Body of pancreas (tissue), 4 donors: ENCODE measurements at regions not wholly inside any gene's neighbourhood (a gene's known extent, or its start where the extent isn't known, plus 50 kb on each side); places are given as distances from the start of the nearest gene placed in this dataset.
A peak's percentile ranks its signal among the peaks of the same experiment; 100 is the strongest.

Source experiments
- ATAC-seq: fragments of 150-250 bp; one replicate; pipeline ENCODE4 v1.9.1; 2016
- DNase-seq, 4 donors: peaks; one replicate each; pipeline ENCODE4 v3.0.0-alpha.2; 2019
- H3K27ac ChIP-seq, 4 donors: fragments of 200-600 bp; sonication (generic); 1 replicate in 3 of 4; 2 replicates in 1 of 4; pipeline versions ENCODE4 v1.5.1 to v1.6.1; 2016 to 2019; ENCODE audit warnings: mild to moderate bottlenecking in 1 of 4, mixed read lengths in 1 of 4, moderate library complexity in 1 of 4
- H3K27me3 ChIP-seq, 2 donors: fragments of 200-600 bp; sonication (generic); one replicate each; pipeline ENCODE4 v1.6.0; 2016; ENCODE audit warnings: mild to moderate bottlenecking in 1 of 2
- H3K36me3 ChIP-seq, 2 donors: fragments of 200-600 bp; sonication (generic); replicated peaks in 1 of 2; 2 replicates each; pipeline ENCODE4 v1.5.1; 2016; ENCODE audit warnings: low read depth in 2 of 2; ENCODE audit not compliant: insufficient read depth in 1 of 2
- H3K4me1 ChIP-seq: fragments of 200-600 bp; sonication (generic); one replicate; pipeline ENCODE4 v1.6.0; 2016
- H3K4me3 ChIP-seq, 2 donors: fragments of 200-600 bp; sonication (generic); 1 replicate in 1 of 2; 2 replicates in 1 of 2; pipeline ENCODE4 v1.5.1; 2016 to 2019
- H3K9me3 ChIP-seq, 3 donors: fragments of 200-600 bp; sonication (generic); 1 replicate in 2 of 3; 2 replicates in 1 of 3; pipeline ENCODE4 v1.5.1; 2016
- POLR2A ChIP-seq, 3 donors: fragments of 450-650 bp; IDR thresholded peaks; one replicate each; pipeline ENCODE4 v1.6.1; 2016; ENCODE audit warnings: antibody characterized with exemption in 3 of 3, mild to moderate bottlenecking in 2 of 3
- WGBS, 2 donors: methylation state at CpG; one replicate each; pipeline ENCODE4 v1.1.5; 2017; 5-methylcytosine and 5-hydroxymethylcytosine counted together
- intact Hi-C: fragments of 100-400 bp; cut with DNase I; formaldehyde crosslinking; loops from one replicate; pipeline ENCODE4 v1.15.1; 2023
- TF ChIP-seq, protein P1 (sequence below), 7 experiments: fragments of 450-650 bp in 4 of 7; fragments of 200-600 bp in 3 of 7; sonication (generic) in 3 of 7; IDR thresholded peaks; one replicate each; pipeline ENCODE4 v1.5.1; 2016 to 2019; ENCODE audit warnings: antibody characterized with exemption in 7 of 7

DNA sequence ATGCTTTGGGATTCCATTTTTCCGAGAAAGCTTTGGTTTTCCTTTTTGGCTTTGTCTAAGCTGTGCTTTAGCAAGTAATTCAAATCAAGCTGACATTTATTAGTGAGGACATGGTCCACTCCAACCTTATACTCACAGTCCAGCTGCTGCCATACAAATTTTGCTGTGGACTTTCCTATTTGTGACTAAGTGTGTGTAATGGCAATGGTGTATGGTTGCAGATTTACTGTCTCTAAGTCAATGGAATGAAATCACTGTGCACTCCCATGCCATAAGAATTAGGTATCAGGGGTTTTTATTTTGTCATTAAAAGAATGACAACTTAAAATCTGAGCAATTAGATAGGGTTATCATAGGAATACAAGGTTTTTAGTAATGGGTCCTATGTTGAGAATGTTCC lies 530.0 kb downstream of the CCDC171 start:
- 81 to 85% methylated on average over 1 of the region's 1 CpG for WGBS, 2 donors
- TF ChIP-seq, protein P1, sequence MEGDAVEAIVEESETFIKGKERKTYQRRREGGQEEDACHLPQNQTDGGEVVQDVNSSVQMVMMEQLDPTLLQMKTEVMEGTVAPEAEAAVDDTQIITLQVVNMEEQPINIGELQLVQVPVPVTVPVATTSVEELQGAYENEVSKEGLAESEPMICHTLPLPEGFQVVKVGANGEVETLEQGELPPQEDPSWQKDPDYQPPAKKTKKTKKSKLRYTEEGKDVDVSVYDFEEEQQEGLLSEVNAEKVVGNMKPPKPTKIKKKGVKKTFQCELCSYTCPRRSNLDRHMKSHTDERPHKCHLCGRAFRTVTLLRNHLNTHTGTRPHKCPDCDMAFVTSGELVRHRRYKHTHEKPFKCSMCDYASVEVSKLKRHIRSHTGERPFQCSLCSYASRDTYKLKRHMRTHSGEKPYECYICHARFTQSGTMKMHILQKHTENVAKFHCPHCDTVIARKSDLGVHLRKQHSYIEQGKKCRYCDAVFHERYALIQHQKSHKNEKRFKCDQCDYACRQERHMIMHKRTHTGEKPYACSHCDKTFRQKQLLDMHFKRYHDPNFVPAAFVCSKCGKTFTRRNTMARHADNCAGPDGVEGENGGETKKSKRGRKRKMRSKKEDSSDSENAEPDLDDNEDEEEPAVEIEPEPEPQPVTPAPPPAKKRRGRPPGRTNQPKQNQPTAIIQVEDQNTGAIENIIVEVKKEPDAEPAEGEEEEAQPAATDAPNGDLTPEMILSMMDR (IDR thresholded peaks at IDR 0.05), result no peak
- no peak for TF ChIP-seq POLR2A (IDR thresholded peaks at IDR 0.05)
- ATAC-seq, result no peak

DNA sequence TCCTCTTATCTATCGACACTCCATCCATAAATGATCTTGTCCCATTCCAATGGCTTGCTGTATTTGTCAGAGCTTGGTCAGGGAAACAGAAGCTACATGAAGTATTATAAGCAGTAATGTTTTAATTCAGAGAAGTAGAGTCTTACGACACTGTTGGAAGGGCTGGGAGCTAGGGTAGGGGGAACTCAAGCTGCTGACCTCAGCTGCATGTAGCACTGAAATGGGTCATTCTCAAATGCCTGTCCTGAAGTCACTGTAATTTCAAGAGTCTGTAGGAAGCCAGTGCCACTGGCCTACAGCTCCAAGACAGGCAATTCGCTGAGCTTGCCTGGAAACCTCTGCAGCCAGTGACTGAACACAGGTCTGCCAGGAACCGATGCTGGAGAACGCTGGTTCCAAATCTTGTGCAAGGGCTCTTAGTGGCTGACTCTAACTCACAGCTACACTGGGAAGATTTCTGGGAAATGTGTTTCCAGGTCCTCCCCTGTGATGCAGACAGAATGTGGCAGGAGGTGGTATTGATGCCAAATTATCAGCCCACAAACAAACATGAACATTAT lies 532.4 kb downstream of the CCDC171 start:
- intact Hi-C loops, result no loop called here

More for the DNA sequence above, 530.0 kb downstream of the CCDC171 start:
- no peak overlapping the region for H3K4me3 ChIP-seq
- intact Hi-C loops, result no loop called here
- no peak for DNase-seq
- H3K27ac ChIP-seq, result no peak overlapping the region
- no peaks in the 10 kb centered on the region for H3K36me3 ChIP-seq
- H3K9me3 ChIP-seq, result no peaks in the 10 kb centered on the region
- no peaks in the 10 kb centered on the region for H3K4me1 ChIP-seq
- no peaks in the 10 kb centered on the region for H3K27me3 ChIP-seq

DNA sequence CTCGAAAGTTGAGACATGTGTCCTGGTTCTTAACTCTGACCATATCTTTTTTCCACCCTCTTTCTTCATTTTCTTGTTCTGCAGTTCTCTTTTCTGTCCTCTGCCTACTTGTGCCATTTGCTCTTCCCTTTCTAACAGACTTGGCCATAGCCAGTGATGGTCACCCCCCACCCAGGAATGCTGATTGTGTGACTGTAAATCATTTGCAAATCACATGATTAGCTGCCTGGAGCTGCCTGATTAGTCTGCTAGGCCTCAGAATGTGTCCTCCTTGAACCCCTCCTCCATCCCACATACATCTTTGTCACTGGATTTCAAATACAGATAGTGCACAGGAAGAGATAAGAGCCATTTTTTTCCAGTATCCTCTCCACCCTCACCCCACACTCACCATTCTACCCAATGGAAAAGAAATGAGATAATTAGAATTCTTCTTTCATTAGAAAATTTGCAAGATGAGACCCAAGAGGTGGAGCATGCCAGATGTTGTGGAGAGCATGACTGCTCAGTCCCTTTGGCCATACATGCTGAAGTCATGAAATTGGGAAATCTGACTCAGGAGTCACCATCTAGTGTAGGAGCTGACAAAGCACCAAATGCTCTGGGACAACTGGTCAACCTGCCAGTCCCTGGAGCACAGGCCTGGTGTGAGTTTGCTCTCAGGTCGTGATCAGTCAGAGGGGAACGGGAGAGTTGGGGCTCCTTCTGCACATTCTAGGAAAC lies 538.2 kb downstream of the CCDC171 start:
- DNase-seq (no peak), ATAC-seq (no peak)
- H3K4me3 ChIP-seq, result no peak overlapping the region
- H3K36me3 ChIP-seq, result no peaks in the 10 kb centered on the region
- H3K9me3 ChIP-seq, result no peaks in the 10 kb centered on the region
- intact Hi-C loops, result no loop called here
- no peaks in the 10 kb centered on the region for H3K27me3 ChIP-seq
- 68 to 88% methylated on average over 3 of the region's 3 CpGs for WGBS, 2 donors
- no peaks in the 10 kb centered on the region for H3K4me1 ChIP-seq
- no peak overlapping the region for H3K27ac ChIP-seq
- no peak for TF ChIP-seq POLR2A (IDR thresholded peaks at IDR 0.05)
- TF ChIP-seq, protein P1 (IDR thresholded peaks at IDR 0.05), result no peak

More for the DNA sequence above, 532.4 kb downstream of the CCDC171 start:
- DNase-seq (peak in 3 of 4 donors; percentile 10 to 22 (median 15)), ATAC-seq (no peak)
- TF ChIP-seq, protein P1 (IDR thresholded peaks at IDR 0.05), result no peak
- Histone ChIP-seq H3K4me1 (no peaks in the 10 kb centered on the region), H3K4me3 (no peak overlapping the region), H3K27ac (no peak overlapping the region), H3K36me3 (no peaks in the 10 kb centered on the region), H3K27me3 (no peaks in the 10 kb centered on the region), H3K9me3 (no peaks in the 10 kb centered on the region)
- 74 to 77% methylated on average over 5 of the region's 5 CpGs for WGBS, 2 donors

DNA sequence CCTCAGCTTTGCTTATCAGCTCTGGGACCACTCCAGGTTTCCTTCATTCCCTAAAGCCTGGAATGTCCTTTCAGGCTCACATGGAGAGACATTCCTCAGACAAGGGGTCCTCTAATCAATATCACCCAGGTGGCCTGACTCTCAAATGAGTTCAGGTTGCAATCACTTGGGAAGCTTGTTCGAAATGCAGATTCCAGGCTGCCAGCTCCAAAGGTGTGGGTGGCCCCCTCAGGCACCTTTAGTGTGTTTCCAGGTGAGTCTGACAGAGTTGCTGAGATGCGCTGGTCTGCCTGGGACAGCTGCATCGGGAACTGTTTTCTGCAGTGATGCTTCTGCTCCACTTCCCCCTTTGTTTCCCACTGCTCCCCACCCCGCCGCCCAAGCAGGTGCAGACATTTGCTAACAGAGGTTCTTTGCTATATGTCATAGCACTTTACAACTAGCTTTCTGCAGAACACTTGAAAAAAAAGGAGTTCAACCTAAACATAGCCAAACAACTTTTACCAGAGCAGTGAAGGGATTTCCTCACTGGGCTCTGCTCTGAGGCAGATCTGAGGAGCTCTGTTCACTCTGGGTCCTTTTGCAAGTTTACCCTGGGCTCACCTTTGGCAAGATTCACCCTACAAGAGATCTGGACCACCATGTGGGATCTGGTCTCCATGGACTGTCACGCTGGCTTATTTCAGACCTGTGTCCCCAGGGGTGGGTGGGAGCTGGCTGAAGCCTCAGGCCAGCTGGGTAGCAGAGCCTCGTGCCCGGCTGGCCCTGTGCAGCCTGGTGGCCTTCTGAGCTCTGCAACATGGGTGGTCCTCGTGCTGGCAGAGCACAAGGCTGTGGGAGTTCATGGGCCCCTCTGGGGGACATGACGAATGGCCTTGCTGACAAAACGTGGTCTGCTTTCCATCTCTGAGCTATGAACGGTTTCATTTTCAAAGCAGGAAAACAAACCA lies 539.6 kb downstream of the CCDC171 start:
- no peaks in the 10 kb centered on the region for H3K9me3 ChIP-seq
- no peak overlapping the region for H3K4me3 ChIP-seq
- H3K27ac ChIP-seq, result no peak overlapping the region
- no peaks in the 10 kb centered on the region for H3K4me1 ChIP-seq
- no peaks in the 10 kb centered on the region for H3K27me3 ChIP-seq
- intact Hi-C loops, result no loop called here
- peak; percentile 38 for ATAC-seq
- TF ChIP-seq POLR2A (IDR thresholded peaks at IDR 0.05), result no peak
- TF ChIP-seq, protein P1 (IDR thresholded peaks at IDR 0.05), result no peak
- DNase-seq, result peak in 2 of 4 donors; percentile 10 to 16
- 62 to 69% methylated on average over 6 to 12 of the region's 12 CpGs for WGBS, 2 donors
- H3K36me3 ChIP-seq, result no peaks in the 10 kb centered on the region
